ENCODE measurements at regions not wholly inside any gene's neighbourhood (a gene's known extent, or its start where the extent isn't known, plus 50 kb on each side); places are given as distances from the start of the nearest gene placed in this dataset.

DNA sequence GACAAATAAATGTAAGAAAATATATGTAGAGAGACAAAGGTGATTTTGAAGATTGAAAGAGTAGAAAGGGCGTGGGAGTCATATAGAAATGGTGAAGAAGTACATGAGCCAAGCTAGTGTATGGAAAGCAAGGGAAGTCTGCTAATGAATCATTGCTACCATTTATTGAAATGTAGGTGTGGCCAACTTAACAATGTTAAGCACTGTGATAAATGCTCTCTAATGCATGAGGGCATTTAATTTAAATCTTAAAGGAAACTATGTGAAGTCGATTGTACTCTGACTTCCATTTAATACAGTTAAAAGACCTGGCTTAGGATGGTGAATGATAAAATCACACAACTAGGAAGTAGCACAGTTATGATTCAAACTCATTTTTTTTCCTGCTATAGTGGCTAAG lies 219.9 kb downstream of the CASP12 start:
- TF ChIP-seq, protein P1, sequence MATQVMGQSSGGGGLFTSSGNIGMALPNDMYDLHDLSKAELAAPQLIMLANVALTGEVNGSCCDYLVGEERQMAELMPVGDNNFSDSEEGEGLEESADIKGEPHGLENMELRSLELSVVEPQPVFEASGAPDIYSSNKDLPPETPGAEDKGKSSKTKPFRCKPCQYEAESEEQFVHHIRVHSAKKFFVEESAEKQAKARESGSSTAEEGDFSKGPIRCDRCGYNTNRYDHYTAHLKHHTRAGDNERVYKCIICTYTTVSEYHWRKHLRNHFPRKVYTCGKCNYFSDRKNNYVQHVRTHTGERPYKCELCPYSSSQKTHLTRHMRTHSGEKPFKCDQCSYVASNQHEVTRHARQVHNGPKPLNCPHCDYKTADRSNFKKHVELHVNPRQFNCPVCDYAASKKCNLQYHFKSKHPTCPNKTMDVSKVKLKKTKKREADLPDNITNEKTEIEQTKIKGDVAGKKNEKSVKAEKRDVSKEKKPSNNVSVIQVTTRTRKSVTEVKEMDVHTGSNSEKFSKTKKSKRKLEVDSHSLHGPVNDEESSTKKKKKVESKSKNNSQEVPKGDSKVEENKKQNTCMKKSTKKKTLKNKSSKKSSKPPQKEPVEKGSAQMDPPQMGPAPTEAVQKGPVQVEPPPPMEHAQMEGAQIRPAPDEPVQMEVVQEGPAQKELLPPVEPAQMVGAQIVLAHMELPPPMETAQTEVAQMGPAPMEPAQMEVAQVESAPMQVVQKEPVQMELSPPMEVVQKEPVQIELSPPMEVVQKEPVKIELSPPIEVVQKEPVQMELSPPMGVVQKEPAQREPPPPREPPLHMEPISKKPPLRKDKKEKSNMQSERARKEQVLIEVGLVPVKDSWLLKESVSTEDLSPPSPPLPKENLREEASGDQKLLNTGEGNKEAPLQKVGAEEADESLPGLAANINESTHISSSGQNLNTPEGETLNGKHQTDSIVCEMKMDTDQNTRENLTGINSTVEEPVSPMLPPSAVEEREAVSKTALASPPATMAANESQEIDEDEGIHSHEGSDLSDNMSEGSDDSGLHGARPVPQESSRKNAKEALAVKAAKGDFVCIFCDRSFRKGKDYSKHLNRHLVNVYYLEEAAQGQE (IDR thresholded peaks at IDR 0.05; ENCODE audit: insufficient read depth in 1 of 2, low read depth in 2 of 2, low read length in 2 of 2), result no peak
- no peak for TF ChIP-seq SIN3A (IDR thresholded peaks at IDR 0.05; ENCODE audit: borderline replicate concordance, insufficient read depth, low read length)
- TF ChIP-seq TAF1 (IDR thresholded peaks at IDR 0.05; ENCODE audit: borderline replicate concordance, insufficient read depth, low read length), result no peak
- TF ChIP-seq FOXP2 (optimal IDR thresholded peaks at IDR 0.05; ENCODE audit: borderline replicate concordance, extremely low read depth, extremely low read length, insufficient read depth), result no peak
- TF ChIP-seq POLR2AphosphoS5 (IDR thresholded peaks at IDR 0.05; ENCODE audit: low read depth, low read length), result no peak

GRCh38 chr11:104672897-104673296 lies 225.4 kb downstream of the CASP12 start:
- TF ChIP-seq TAF1 (IDR thresholded peaks at IDR 0.05; ENCODE audit: borderline replicate concordance, insufficient read depth, low read length) (no peak), SIN3A (IDR thresholded peaks at IDR 0.05; ENCODE audit: borderline replicate concordance, insufficient read depth, low read length) (no peak), POLR2AphosphoS5 (IDR thresholded peaks at IDR 0.05; ENCODE audit: low read depth, low read length) (no peak), FOXP2 (optimal IDR thresholded peaks at IDR 0.05; ENCODE audit: borderline replicate concordance, extremely low read depth, extremely low read length, insufficient read depth) (no peak)
- TF ChIP-seq, protein P1 (IDR thresholded peaks at IDR 0.05; ENCODE audit: insufficient read depth in 1 of 2, low read depth in 2 of 2, low read length in 2 of 2), result no peak

DNA sequence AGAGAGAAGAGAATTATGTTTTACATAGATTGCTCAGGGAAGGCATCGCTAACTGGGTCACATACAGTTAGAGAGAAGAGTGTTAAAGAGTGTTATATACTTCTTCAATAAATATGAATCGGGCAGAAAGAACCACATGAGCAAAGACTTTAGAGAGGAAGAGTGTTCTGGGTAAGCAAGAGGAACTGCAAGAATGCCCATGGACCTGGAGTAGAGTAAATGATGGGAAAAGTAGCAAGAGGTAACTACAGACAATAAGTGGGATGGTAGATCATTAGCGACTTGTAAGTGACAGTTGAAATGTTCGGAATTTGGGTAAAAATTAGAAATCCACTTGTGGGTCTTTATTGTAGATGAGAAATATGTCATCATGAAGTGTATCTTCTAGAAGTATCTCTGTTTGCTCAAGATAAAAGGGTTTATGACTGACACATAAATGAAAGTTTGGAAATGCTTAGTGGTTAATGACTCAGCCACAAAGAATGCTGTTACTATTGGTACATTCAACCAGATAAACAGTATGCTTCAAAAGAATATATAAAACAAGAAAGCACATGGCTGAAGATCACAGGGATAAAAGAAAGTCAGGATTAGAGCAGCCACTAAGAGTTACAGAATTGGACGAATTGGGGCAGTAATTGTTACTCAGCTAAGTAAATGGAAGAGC lies 229.3 kb downstream of the CASP12 start:
- TF ChIP-seq FOXP2 (optimal IDR thresholded peaks at IDR 0.05; ENCODE audit: borderline replicate concordance, extremely low read depth, extremely low read length, insufficient read depth) (no peak), SIN3A (IDR thresholded peaks at IDR 0.05; ENCODE audit: borderline replicate concordance, insufficient read depth, low read length) (no peak), POLR2AphosphoS5 (IDR thresholded peaks at IDR 0.05; ENCODE audit: low read depth, low read length) (no peak), TAF1 (IDR thresholded peaks at IDR 0.05; ENCODE audit: borderline replicate concordance, insufficient read depth, low read length) (no peak)
- TF ChIP-seq, protein P1 (IDR thresholded peaks at IDR 0.05; ENCODE audit: insufficient read depth in 1 of 2, low read depth in 2 of 2, low read length in 2 of 2), result no peak

DNA sequence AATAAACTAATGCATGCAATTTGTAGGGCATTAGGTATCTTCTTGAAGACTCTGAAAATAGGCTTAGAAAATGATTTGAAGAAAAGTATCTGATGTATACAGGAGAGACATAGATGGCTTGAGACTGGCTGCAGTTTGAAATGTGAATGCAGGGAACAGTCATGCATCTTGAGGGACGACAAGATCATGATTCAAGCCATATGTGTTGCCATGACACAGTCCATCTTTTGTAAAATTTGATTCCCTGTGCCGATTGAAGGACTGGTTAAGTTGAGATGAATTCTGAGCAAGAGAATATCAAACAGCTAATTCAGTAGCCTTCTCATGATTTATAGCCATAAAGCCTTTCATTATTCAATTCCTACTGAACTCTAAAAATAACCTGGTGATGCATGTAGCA lies 231.6 kb downstream of the CASP12 start:
- TF ChIP-seq, protein P1 (IDR thresholded peaks at IDR 0.05; ENCODE audit: insufficient read depth in 1 of 2, low read depth in 2 of 2, low read length in 2 of 2), result no peak
- TF ChIP-seq POLR2AphosphoS5 (IDR thresholded peaks at IDR 0.05; ENCODE audit: low read depth, low read length) (no peak), TAF1 (IDR thresholded peaks at IDR 0.05; ENCODE audit: borderline replicate concordance, insufficient read depth, low read length) (no peak), SIN3A (IDR thresholded peaks at IDR 0.05; ENCODE audit: borderline replicate concordance, insufficient read depth, low read length) (no peak), FOXP2 (optimal IDR thresholded peaks at IDR 0.05; ENCODE audit: borderline replicate concordance, extremely low read depth, extremely low read length, insufficient read depth) (no peak)
